ENCODE measurements at regions not wholly inside any gene's neighbourhood (a gene's known extent, or its start where the extent isn't known, plus 50 kb on each side); places are given as distances from the start of the nearest gene placed in this dataset.

GRCh38 chr15:35596285-35596684 is 50.3 kb upstream of the DPH6 start:
- H3K27ac ChIP-seq (ENCODE audit: insufficient read depth, low read length, poor library complexity, severe bottlenecking) = no peak overlapping the region
- no peaks in the 10 kb centered on the region for H3K36me3 ChIP-seq (ENCODE audit: control insufficient read depth, insufficient read depth, low read length)
- no peaks in the 10 kb centered on the region for H3K27me3 ChIP-seq (replicated peaks; ENCODE audit: control insufficient read depth, insufficient read depth, low read length, poor library complexity, severe bottlenecking)
- no peaks in the 10 kb centered on the region for H3K4me1 ChIP-seq (ENCODE audit: control insufficient read depth, insufficient read depth, low read length, poor library complexity, severe bottlenecking)
- no peak for DNase-seq
- no peaks in the 10 kb centered on the region for H3K9me3 ChIP-seq (ENCODE audit: control insufficient read depth, low read length)
- no peak overlapping the region for H3K4me3 ChIP-seq (ENCODE audit: insufficient read depth, low read depth, low read length, poor library complexity, severe bottlenecking)

- Histone ChIP-seq H3K9me3 (ENCODE audit: control insufficient read depth, low read length) (no peaks in the 10 kb centered on the region), H3K4me3 (ENCODE audit: insufficient read depth, low read depth, low read length, poor library complexity, severe bottlenecking) (no peak overlapping the region), H3K36me3 (ENCODE audit: control insufficient read depth, insufficient read depth, low read length) (no peaks in the 10 kb centered on the region), H3K4me1 (ENCODE audit: control insufficient read depth, insufficient read depth, low read length, poor library complexity, severe bottlenecking) (no peaks in the 10 kb centered on the region), H3K27me3 (replicated peaks; ENCODE audit: control insufficient read depth, insufficient read depth, low read length, poor library complexity, severe bottlenecking) (no peaks in the 10 kb centered on the region), H3K27ac (ENCODE audit: insufficient read depth, low read length, poor library complexity, severe bottlenecking) (no peak overlapping the region)
- no peak for DNase-seq
Observed at GRCh38 chr15:35602836-35603235, 56.9 kb upstream of the DPH6 start.

GRCh38 chr15:35603301-35603700 is 57.3 kb upstream of the DPH6 start:
- no peaks in the 10 kb centered on the region for H3K27me3 ChIP-seq (replicated peaks; ENCODE audit: control insufficient read depth, insufficient read depth, low read length, poor library complexity, severe bottlenecking)
- no peaks in the 10 kb centered on the region for H3K9me3 ChIP-seq (ENCODE audit: control insufficient read depth, low read length)
- H3K36me3 ChIP-seq (ENCODE audit: control insufficient read depth, insufficient read depth, low read length) = no peaks in the 10 kb centered on the region
- H3K4me1 ChIP-seq (ENCODE audit: control insufficient read depth, insufficient read depth, low read length, poor library complexity, severe bottlenecking) = no peaks in the 10 kb centered on the region
- H3K4me3 ChIP-seq (ENCODE audit: insufficient read depth, low read depth, low read length, poor library complexity, severe bottlenecking) = no peak overlapping the region
- no peak overlapping the region for H3K27ac ChIP-seq (ENCODE audit: insufficient read depth, low read length, poor library complexity, severe bottlenecking)
- DNase-seq = no peak

- Histone ChIP-seq H3K4me3 (ENCODE audit: insufficient read depth, low read depth, low read length, poor library complexity, severe bottlenecking) (no peak overlapping the region), H3K27ac (ENCODE audit: insufficient read depth, low read length, poor library complexity, severe bottlenecking) (no peak overlapping the region), H3K4me1 (ENCODE audit: control insufficient read depth, insufficient read depth, low read length, poor library complexity, severe bottlenecking) (no peaks in the 10 kb centered on the region), H3K9me3 (ENCODE audit: control insufficient read depth, low read length) (no peaks in the 10 kb centered on the region), H3K27me3 (replicated peaks; ENCODE audit: control insufficient read depth, insufficient read depth, low read length, poor library complexity, severe bottlenecking) (no peaks in the 10 kb centered on the region), H3K36me3 (ENCODE audit: control insufficient read depth, insufficient read depth, low read length) (no peaks in the 10 kb centered on the region)
- no peak for DNase-seq
Observed at GRCh38 chr15:35603856-35604255, 57.9 kb upstream of the DPH6 start.

- no peak for DNase-seq
- Histone ChIP-seq H3K4me1 (ENCODE audit: control insufficient read depth, insufficient read depth, low read length, poor library complexity, severe bottlenecking) (no peaks in the 10 kb centered on the region), H3K9me3 (ENCODE audit: control insufficient read depth, low read length) (no peaks in the 10 kb centered on the region), H3K27ac (ENCODE audit: insufficient read depth, low read length, poor library complexity, severe bottlenecking) (no peak overlapping the region), H3K27me3 (replicated peaks; ENCODE audit: control insufficient read depth, insufficient read depth, low read length, poor library complexity, severe bottlenecking) (no peaks in the 10 kb centered on the region), H3K4me3 (ENCODE audit: insufficient read depth, low read depth, low read length, poor library complexity, severe bottlenecking) (no peak overlapping the region), H3K36me3 (ENCODE audit: control insufficient read depth, insufficient read depth, low read length) (no peaks in the 10 kb centered on the region)
Observed at GRCh38 chr15:35605764-35606449, 59.9 kb upstream of the DPH6 start.

- Histone ChIP-seq H3K36me3 (ENCODE audit: control insufficient read depth, insufficient read depth, low read length) (no peaks in the 10 kb centered on the region), H3K27me3 (replicated peaks; ENCODE audit: control insufficient read depth, insufficient read depth, low read length, poor library complexity, severe bottlenecking) (no peaks in the 10 kb centered on the region), H3K4me3 (ENCODE audit: insufficient read depth, low read depth, low read length, poor library complexity, severe bottlenecking) (no peak overlapping the region), H3K27ac (ENCODE audit: insufficient read depth, low read length, poor library complexity, severe bottlenecking) (no peak overlapping the region), H3K4me1 (ENCODE audit: control insufficient read depth, insufficient read depth, low read length, poor library complexity, severe bottlenecking) (no peaks in the 10 kb centered on the region), H3K9me3 (ENCODE audit: control insufficient read depth, low read length) (no peaks in the 10 kb centered on the region)
- DNase-seq = no peak
Observed at GRCh38 chr15:35606450-35606779, 60.5 kb upstream of the DPH6 start.

- H3K27me3 ChIP-seq (replicated peaks; ENCODE audit: control insufficient read depth, insufficient read depth, low read length, poor library complexity, severe bottlenecking) = no peaks in the 10 kb centered on the region
- H3K4me1 ChIP-seq (ENCODE audit: control insufficient read depth, insufficient read depth, low read length, poor library complexity, severe bottlenecking) = no peaks in the 10 kb centered on the region
- DNase-seq = no peak
- no peak overlapping the region for H3K4me3 ChIP-seq (ENCODE audit: insufficient read depth, low read depth, low read length, poor library complexity, severe bottlenecking)
- H3K36me3 ChIP-seq (ENCODE audit: control insufficient read depth, insufficient read depth, low read length) = no peaks in the 10 kb centered on the region
- no peaks in the 10 kb centered on the region for H3K9me3 ChIP-seq (ENCODE audit: control insufficient read depth, low read length)
- H3K27ac ChIP-seq (ENCODE audit: insufficient read depth, low read length, poor library complexity, severe bottlenecking) = no peak overlapping the region
Observed at GRCh38 chr15:35616498-35617271, 70.7 kb upstream of the DPH6 start.

- no peak overlapping the region for H3K27ac ChIP-seq (ENCODE audit: insufficient read depth, low read length, poor library complexity, severe bottlenecking)
- no peak for DNase-seq
- no peaks in the 10 kb centered on the region for H3K36me3 ChIP-seq (ENCODE audit: control insufficient read depth, insufficient read depth, low read length)
- H3K4me3 ChIP-seq (ENCODE audit: insufficient read depth, low read depth, low read length, poor library complexity, severe bottlenecking) = no peak overlapping the region
- H3K4me1 ChIP-seq (ENCODE audit: control insufficient read depth, insufficient read depth, low read length, poor library complexity, severe bottlenecking) = no peaks in the 10 kb centered on the region
- no peaks in the 10 kb centered on the region for H3K27me3 ChIP-seq (replicated peaks; ENCODE audit: control insufficient read depth, insufficient read depth, low read length, poor library complexity, severe bottlenecking)
- no peaks in the 10 kb centered on the region for H3K9me3 ChIP-seq (ENCODE audit: control insufficient read depth, low read length)
Observed at GRCh38 chr15:35618260-35619188, 72.6 kb upstream of the DPH6 start.

GRCh38 chr15:35622641-35623340 is 76.8 kb upstream of the DPH6 start:
- no peak overlapping the region for H3K27ac ChIP-seq (ENCODE audit: insufficient read depth, low read length, poor library complexity, severe bottlenecking)
- DNase-seq = no peak
- H3K4me3 ChIP-seq (ENCODE audit: insufficient read depth, low read depth, low read length, poor library complexity, severe bottlenecking) = no peak overlapping the region
- no peaks in the 10 kb centered on the region for H3K27me3 ChIP-seq (replicated peaks; ENCODE audit: control insufficient read depth, insufficient read depth, low read length, poor library complexity, severe bottlenecking)
- H3K9me3 ChIP-seq (ENCODE audit: control insufficient read depth, low read length) = no peaks in the 10 kb centered on the region
- no peaks in the 10 kb centered on the region for H3K4me1 ChIP-seq (ENCODE audit: control insufficient read depth, insufficient read depth, low read length, poor library complexity, severe bottlenecking)
- no peaks in the 10 kb centered on the region for H3K36me3 ChIP-seq (ENCODE audit: control insufficient read depth, insufficient read depth, low read length)

Data from effector memory CD4-positive, alpha-beta T cell (primary cell).